ENCODE measurements at regions not wholly inside any gene's neighbourhood (a gene's known extent, or its start where the extent isn't known, plus 50 kb on each side); places are given as distances from the start of the nearest gene placed in this dataset.

DNA sequence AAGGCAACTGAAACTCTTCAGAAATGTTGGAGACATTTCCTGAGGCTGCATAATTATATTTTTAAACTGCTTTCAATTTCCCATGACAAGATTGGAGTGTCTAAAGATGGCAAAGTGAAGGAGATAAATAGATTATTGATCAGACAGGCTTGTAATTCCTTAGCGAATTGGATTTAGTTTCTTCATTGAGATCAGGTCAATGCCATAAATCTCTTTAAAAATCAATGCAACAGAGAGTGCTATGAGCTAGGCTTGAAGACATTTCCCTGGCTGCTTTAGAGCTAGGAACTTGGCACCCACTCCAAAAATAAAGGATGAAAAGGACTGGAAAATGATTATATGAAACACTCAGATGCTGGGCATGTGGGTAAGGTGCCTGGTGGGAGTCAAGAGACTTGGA is 828.4 kb downstream of the TLR4 start:
- H3K4me3 ChIP-seq, result no peak overlapping the region
- no peak overlapping the region for H3K27ac ChIP-seq

DNA sequence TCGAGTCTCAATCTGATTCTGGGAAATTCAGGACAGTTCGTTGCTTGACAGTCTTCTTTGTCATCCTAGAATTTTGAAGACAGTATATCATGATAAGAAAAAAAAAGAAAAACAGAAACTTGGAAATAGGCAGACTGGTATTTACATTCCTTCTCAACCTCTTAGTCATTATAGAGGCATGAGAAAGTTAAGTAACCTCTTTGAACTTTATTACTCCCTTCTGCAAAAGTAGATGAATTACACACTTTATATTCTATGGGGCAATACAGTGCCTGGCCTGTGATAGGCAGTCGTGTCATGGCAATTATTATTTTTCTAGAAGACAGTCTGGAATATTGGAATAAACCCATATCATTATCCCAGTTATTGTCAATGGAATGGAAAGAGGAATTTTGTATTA is 828.9 kb downstream of the TLR4 start:
- Histone ChIP-seq H3K27ac (no peak overlapping the region), H3K4me3 (no peak overlapping the region)

DNA sequence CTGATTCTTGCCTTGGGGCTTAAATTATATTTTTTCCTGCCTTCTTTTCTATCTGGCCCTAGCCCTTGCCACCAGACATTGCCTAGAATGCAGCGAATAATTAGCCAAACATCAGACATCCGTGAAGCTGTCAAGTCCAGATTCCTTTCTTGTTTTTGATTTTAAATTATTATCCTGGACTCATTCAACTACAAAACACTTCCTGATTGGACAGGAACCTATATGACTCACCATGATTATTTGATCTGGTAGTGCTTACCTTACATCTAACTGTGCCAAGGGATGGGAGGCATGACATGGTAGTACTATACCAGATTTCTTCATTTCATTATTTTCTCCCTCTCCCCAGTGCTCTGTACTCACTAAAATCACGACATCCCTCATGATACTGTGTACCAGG is 829.6 kb downstream of the TLR4 start:
- no peak overlapping the region for H3K27ac ChIP-seq
- no peak overlapping the region for H3K4me3 ChIP-seq

DNA sequence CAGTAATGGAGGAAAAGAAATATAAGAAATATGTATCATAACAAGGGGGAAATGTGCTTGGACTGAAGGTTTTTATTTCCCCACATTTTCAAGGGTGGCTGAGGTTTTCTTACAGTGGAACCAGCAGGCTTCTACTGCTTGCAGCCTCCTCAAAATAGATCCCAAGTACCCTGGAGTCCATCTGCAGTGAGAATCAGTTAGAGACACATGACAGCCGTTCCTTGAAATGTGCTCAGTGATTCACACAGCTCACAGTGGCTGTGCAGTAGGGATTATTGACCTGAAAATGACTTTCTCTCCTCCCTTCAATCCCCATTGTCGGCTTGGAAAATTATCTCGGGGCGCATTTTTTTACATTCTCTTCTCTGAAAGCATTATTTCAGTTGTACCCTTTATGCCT is 832.0 kb downstream of the TLR4 start:
- Histone ChIP-seq H3K27ac (no peak overlapping the region), H3K4me3 (no peak overlapping the region)

DNA sequence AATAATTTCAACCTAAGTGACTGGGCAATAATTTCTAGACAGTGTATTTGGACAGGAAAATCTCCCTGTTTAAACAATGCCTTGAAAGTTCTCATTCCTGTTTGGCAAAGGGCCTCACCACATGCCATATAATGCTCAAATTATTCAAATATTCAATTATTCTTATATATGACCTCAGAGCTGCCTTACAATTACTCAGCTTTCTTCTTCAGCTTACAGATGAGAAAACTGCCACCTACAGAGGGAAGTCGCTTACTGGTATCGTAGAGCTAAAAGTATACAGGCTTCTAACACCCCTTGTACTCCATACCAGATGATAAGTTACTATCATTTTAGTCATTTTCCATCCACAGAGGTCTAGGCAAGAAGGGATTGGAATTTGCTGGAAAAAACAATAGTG is 830.3 kb downstream of the BRINP1 start:
- Histone ChIP-seq H3K27ac (no peak overlapping the region), H3K4me3 (no peak overlapping the region)

DNA sequence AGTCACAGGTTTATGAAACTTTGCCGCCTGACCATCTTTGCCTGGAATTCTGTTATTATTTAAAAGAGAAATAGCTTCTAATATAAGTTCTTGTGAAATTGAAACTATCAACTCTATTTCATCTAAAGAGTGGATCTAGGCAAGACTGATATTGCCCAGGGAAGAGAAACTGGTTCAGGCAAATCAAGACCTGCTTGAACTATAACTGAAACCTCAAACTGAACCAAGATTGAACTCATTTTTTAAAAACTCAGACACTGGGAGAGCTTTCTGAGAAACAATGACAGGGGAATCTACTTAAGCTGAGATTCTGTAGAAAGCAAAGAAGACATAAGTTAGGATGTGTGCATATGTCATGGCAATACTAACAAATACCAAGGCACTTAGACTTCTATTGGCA is 815.8 kb downstream of the BRINP1 start:
- H3K27ac ChIP-seq, result no peak overlapping the region
- H3K4me3 ChIP-seq, result no peak overlapping the region

DNA sequence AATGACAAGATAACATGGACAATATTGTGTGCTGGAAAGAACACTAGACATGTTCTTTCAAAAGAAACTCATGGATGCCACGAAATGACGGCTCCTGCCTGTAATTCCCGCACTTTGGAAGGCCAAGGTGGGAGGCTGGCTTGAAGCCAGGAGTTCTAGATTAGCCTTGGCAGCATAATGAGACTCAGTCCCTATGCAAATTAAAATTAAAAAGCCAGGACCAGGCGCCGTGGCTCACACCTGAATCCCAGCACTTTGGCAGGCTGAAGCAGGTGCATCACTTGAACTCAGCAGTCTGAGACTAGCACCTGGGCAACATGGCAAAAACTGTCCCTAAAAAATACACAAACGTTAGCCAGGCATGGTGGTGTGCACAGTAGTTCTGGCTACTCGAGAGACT is 814.2 kb downstream of the BRINP1 start:
- Histone ChIP-seq H3K27ac (no peak overlapping the region), H3K4me3 (no peak overlapping the region)

DNA sequence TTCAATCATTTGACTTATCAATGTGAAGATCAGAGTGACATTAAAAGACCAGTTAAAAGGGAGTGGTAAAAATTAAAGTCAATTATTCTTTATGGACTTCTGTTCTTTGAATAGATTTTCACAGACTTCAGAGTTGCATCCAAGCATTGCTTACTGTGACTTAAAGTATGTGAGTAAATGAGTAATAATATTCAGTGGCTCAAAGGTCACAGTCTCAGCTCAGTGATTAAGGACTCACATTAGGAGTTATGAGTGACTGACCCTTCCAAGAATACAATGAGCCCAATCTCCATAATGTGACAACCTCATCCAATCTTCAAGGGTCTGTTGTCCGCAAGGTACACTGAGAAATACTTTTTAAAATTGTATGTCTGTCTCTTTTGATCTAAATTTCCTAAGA is 811.2 kb downstream of the BRINP1 start:
- H3K27ac ChIP-seq, result no peak overlapping the region
- no peak overlapping the region for H3K4me3 ChIP-seq

DNA sequence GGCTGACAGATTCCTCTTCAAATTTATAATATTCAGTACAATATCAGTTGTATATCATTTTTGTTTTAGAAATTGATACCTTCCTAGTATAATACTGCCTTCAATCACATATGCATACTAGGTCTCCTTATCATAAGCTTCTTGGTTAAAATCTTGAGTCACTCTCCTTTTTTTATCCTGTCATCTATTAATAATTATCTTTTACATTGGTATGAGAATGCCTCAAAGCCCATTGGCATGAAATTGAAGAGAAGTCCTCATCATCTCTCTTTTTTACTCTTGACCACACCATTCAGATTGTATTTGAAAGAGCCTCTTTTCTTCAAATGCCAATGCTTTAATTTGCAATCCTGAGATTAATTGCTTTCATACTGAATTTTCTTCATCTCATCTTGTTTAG is 810.3 kb downstream of the BRINP1 start:
- H3K4me3 ChIP-seq, result no peak overlapping the region

DNA sequence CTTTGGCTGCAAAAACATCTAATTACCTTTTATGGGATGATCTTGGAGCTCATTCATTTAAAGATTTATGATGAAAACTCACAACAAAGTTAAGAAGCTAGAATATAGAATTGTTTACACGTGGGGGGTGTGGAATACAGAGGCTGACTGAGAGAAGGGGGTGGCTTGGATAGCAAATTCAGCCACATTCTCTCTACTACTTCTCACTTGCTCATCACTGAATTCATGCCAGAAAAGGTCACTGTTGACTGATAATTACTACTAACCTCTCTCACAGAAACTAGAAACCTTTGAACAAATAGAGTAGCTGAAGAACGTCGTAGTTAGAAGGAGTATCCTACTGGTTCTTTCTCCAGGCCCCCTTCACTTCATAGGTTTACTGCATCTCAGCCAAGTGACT is 808.2 kb downstream of the BRINP1 start:
- H3K27ac ChIP-seq, result no peak overlapping the region
- no peak overlapping the region for H3K4me3 ChIP-seq

More for the DNA sequence above, 810.3 kb downstream of the BRINP1 start:
- H3K27ac ChIP-seq, result no peak overlapping the region

DNA sequence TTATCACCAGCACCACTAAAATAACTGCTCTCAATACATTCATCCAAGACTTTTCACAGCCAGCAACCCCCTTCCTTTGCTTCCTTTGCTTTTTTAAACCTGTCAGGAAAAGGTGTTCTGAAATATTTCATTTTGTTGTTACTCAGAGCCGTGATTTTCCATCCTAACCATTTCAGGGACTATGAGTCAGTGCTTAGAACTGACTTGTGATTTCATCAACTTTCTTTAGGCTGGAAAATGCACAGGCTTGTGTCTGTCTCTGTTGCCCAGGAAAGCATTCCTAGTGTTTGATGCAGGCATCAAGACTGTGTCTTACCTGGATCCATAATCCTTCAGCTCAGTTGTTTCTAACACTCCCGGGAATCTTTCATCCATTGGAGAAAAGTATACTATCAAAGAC is 805.6 kb downstream of the BRINP1 start:
- no peak overlapping the region for H3K27ac ChIP-seq
- no peak overlapping the region for H3K4me3 ChIP-seq

DNA sequence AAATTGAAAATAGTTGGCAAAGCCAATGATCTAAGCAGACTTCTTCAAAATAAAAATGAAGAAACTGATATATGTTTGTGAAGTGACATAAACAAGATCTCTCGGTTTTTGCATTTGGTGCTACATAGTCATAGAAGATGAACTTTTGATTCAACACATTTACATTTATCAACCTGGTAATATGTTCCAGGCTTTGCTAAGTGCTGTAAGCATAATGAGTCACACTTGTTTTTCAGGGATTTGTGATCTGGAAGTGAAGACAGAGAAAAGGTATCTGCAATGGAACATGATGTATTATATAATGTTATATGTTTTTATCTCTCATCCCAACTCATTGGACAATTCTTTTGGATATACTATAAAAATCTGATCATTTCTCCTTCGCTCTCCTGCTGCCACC is 801.4 kb downstream of the BRINP1 start:
- no peak overlapping the region for H3K4me3 ChIP-seq
- no peak overlapping the region for H3K27ac ChIP-seq

DNA sequence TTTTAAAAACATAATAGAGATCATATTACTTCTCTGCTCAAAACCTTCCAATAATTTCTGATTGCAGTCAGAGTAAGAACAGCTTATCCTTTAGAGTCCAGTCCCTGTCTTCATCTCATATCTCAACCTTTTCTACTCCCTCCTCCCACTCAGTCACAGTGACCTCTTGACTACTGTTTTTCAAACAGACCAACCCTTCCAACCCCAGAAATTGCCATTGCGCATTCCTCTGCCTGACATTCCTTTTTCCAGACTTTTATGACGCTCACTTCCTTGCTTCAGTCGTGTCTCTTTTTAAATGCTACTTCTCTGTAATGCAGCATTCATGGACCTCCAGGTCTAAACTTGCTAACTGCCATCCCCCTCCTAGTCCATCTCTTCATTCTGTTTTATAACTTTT is 800.5 kb downstream of the BRINP1 start:
- Histone ChIP-seq H3K27ac (no peak overlapping the region), H3K4me3 (no peak overlapping the region)

DNA sequence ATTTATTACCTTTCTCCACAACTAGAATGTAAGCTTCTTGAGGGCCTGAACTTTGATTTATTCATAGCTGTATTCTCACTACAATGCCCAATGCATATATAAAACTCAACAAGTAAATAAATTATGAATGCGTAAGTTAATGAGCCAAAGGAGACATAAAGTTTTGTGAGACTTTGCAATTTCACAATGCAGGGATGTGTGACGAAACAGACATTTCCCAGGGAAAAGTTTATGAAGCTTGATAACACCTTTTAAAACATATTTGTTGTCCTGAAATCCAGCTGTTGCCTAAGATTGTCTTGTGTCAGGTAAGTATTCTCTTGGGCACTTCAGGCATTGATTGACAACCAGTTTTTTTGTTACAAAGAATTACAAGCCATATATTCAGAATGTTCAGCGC is 800.1 kb downstream of the BRINP1 start:
- Histone ChIP-seq H3K4me3 (no peak overlapping the region), H3K27ac (no peak overlapping the region)

DNA sequence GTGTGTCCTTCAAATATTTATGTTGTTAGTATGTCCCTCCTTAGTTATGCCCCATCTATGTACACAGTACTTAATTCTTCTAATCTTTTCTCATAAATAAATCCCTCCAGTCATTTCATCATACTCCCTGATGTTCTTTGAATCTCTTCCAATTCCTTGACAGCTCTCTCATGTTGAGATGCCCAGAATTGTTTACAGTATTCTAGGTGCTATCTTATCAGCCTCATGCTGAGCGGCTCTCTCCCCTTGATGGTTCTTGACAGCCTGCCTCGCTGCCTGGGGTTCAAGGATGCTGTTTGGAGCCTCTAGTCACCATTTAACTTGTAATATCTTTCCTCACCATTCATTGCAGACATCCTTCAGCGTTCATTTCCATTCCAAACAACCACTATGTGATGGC is 799.2 kb downstream of the BRINP1 start:
- no peak overlapping the region for H3K4me3 ChIP-seq
- no peak overlapping the region for H3K27ac ChIP-seq

DNA sequence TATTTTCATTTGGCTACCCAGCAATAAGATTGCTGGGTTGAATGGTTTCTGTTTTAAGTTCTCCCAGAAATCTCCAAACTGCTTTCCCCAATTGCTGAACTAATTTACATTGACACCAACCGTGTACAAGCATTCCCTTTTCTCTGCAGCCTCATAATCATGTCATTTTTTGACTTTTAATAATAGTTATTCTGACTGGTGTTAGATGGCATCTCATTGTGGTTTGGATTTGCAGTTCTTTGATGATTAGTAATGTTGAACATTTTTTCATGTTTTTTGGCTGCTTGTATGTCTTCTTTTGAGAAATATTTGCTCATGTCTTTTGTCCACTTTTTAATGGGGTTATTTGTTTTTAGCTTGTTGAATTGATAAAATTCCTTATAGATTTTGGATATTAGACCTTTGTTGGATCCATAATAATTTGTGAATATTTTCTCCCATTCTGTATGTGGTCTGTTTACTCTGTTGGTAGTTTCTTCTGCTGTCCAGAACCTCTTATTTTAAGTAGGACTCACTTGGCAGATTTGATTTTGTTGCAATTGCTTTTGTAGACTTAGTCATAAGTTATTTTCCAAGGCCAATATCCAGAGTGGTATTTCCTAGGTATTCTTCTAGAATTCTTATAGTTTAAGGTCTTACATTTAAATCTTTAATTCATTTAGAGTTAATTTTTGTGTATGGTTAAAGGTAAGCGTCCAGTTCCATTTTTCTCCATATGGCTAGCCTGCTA is 793.7 kb downstream of the BRINP1 start:
- Histone ChIP-seq H3K4me3 (no peak overlapping the region), H3K27ac (no peak overlapping the region)

DNA sequence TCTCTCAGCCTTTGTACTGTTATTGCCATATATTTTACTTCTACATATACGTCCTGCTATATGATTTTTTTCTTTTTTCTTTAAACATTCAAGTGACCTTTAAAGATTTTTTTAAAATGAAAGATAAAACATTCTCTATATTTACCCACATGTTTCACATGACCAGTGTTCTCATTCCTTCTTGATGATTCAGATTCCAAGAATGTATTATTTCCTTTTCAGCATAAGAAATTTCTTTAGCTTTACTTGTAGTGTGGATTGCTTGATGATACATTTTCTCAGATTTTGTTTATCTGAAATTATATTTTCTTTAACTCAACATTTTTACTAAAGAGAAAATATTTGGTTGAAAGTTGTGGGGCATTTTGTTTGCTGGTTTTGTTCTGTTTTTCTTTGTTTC is 792.1 kb downstream of the BRINP1 start:
- H3K4me3 ChIP-seq, result no peak overlapping the region
- no peak overlapping the region for H3K27ac ChIP-seq

DNA sequence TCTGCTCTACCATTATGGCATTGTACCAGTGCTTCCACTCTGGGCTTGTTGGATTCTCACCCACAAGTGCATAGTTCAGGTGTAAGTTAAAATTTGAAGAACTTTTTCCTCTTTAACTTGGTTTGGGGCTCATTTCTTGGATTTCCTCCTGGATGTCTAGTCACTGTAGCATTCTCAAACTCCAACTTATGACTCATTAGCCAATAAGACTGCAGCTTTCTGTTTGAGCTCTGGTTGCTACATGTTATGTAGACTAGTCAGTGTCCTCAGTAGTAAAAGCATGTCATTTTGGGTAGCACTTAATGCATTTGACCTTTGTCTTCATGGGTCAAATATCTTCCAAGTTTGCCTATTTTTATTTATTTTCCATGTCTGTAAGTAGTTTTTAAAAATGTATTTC is 790.8 kb downstream of the BRINP1 start:
- Histone ChIP-seq H3K4me3 (no peak overlapping the region), H3K27ac (no peak overlapping the region)

DNA sequence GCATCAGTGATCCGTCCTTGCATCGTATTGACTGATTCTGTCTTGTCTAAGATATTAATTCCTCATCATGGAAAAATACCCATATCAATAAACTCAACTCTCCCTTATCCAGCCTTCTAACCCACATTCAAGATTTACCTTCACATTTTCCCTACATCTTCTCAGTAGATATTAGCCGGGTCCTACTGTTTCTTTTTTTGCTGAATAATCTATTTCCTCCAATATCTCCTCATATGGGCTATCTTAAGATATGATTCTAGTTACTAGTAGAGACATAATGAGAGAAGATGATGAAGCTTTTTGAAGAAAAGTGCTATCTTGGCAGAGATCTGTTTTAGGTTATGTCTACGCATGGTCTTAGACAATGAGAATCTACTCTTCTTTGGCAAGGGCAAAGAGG is 785.8 kb downstream of the BRINP1 start:
- Histone ChIP-seq H3K4me3 (no peak overlapping the region), H3K27ac (no peak overlapping the region)

DNA sequence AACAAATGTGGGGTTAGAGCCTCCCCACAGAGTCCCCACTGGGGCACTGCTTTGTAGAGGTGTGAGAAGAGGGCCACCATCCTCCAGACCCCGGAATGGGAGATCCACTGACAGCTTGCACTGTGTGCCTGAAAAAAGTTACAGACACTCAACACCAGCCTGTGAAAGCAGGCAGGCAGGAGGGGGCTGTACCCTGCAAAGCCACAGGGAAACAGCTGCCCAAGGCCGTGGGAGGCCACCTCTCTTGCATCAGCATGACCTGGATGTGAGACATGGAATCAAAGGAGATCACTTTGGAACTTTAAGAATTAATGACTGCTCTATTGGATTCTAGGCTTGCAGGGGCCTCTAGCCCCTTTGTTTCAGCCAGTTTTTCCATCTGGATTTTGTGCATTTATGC is 782.3 kb downstream of the BRINP1 start:
- no peak overlapping the region for H3K4me3 ChIP-seq
- H3K27ac ChIP-seq, result no peak overlapping the region

DNA sequence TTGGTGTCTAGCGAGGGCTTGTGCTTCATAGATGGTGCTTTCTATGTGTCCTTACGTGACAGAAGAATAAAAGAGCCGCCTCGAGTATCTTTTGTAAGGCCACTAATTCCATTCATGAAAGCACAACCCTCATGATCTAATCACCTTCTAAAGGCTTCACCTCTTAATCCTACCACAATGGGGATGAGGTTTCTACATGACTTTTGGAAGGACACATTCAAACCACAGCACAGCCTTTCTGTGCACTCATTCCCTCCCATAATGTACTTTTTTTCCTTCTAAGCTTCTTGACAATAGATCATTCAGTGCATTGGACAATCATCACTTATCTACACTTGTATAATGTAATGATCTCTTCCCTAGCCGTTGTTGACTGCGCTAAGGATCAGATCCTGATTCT is 774.8 kb downstream of the BRINP1 start:
- Histone ChIP-seq H3K27ac (no peak overlapping the region), H3K4me3 (no peak overlapping the region)

DNA sequence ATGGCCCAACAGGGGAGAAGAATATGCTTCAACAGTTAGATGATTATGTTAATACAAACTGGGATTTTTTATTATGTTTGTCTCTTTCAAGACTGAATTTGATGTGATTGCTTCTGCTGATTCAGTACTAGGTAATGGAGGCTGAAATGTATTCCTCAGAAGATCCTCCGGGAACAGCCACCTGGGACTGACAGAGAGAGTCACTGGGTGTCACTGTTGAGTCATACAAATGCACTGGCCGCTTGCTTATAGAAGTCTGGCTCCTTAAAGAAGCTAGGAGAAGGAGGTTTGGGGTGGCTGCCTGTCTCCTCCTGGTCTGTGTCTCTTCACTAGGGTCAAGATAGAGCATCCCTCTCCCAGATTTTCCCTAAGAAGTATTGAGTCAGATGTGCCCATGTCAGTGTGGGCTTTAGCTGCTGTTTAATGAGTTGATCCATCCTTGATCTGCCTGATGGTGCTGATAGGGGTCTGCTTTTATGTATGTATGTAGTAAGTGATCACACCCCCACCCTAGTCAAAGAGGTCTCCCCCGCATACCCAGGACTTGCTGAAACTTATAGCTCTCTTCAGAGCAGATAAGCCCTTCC is 773.4 kb downstream of the BRINP1 start:
- H3K27ac ChIP-seq, result no peak overlapping the region
- H3K4me3 ChIP-seq, result no peak overlapping the region

Measured in skin epidermis (tissue), 12 donors.